HG02763 (cell line): ENCODE measurements at regions not wholly inside any gene's neighbourhood (a gene's known extent, or its start where the extent isn't known, plus 50 kb on each side); places are given as distances from the start of the nearest gene placed in this dataset.

Source experiments
- ATAC-seq: cut with Tn5 transposase; IDR thresholded peaks from one replicate; pipeline ENCODE4 v1.9.1; 2021; ENCODE audit warnings: mild to moderate bottlenecking, moderate library complexity; ENCODE audit not compliant: unreplicated experiment

GRCh38 chr13:58032676-58033460, 401.3 kb downstream of the PCDH17 start:
- no peak for ATAC-seq

- no peak for ATAC-seq
Observed at GRCh38 chr13:58043971-58044370, 412.4 kb downstream of the PCDH17 start.

GRCh38 chr13:58048670-58049069, 417.1 kb downstream of the PCDH17 start:
- ATAC-seq, result no peak

GRCh38 chr13:58051396-58051795, 419.9 kb downstream of the PCDH17 start:
- no peak for ATAC-seq

- no peak for ATAC-seq
Observed at GRCh38 chr13:58051807-58052375, 420.3 kb downstream of the PCDH17 start.

GRCh38 chr13:58056426-58056825, 424.9 kb downstream of the PCDH17 start:
- ATAC-seq, result no peak

GRCh38 chr13:58059624-58060023, 428.1 kb downstream of the PCDH17 start:
- no peak for ATAC-seq

- ATAC-seq, result no peak
Observed at GRCh38 chr13:58080806-58081205, 449.3 kb downstream of the PCDH17 start.

- ATAC-seq, result no peak
Observed at GRCh38 chr13:58081301-58081820, 449.8 kb downstream of the PCDH17 start.

GRCh38 chr13:58083064-58083463, 451.5 kb downstream of the PCDH17 start:
- no peak for ATAC-seq

- no peak for ATAC-seq
Observed at GRCh38 chr13:58085274-58085673, 453.7 kb downstream of the PCDH17 start.

GRCh38 chr13:58085819-58086218, 454.3 kb downstream of the PCDH17 start:
- ATAC-seq, result no peak

- ATAC-seq, result no peak
Observed at GRCh38 chr13:58087566-58087965, 456.0 kb downstream of the PCDH17 start.

GRCh38 chr13:58093394-58093793, 461.9 kb downstream of the PCDH17 start:
- ATAC-seq, result no peak

GRCh38 chr13:58097831-58098230, 466.3 kb downstream of the PCDH17 start:
- no peak for ATAC-seq

GRCh38 chr13:58119351-58119750, 487.8 kb downstream of the PCDH17 start:
- ATAC-seq, result no peak

- no peak for ATAC-seq
Observed at GRCh38 chr13:58119804-58120203, 488.3 kb downstream of the PCDH17 start.

- ATAC-seq, result no peak
Observed at GRCh38 chr13:58126496-58126895, 495.0 kb downstream of the PCDH17 start.

- no peak for ATAC-seq
Observed at GRCh38 chr13:58134012-58134411, 502.5 kb downstream of the PCDH17 start.

- no peak for ATAC-seq
Observed at GRCh38 chr13:58134525-58134924, 503.0 kb downstream of the PCDH17 start.

- no peak for ATAC-seq
Observed at GRCh38 chr13:58142952-58143351, 511.4 kb downstream of the PCDH17 start.

- no peak for ATAC-seq
Observed at GRCh38 chr13:58144616-58145015, 513.1 kb downstream of the PCDH17 start.
